NCI-H2227 (cell line): ENCODE measurements at regions not wholly inside any gene's neighbourhood (a gene's known extent, or its start where the extent isn't known, plus 50 kb on each side); places are given as distances from the start of the nearest gene placed in this dataset.
"Not testable (repeated sequence)": the region's sequence is repeated elsewhere in the genome, so short reads cannot be mapped to it uniquely, and the experiment has no call there.

ENCODE experiments used
- DNase-seq: peaks from one replicate; lab custom pipeline; 2025; ENCODE audit not compliant: unreplicated experiment; lab: John Stamatoyannopoulos, UW

DNA sequence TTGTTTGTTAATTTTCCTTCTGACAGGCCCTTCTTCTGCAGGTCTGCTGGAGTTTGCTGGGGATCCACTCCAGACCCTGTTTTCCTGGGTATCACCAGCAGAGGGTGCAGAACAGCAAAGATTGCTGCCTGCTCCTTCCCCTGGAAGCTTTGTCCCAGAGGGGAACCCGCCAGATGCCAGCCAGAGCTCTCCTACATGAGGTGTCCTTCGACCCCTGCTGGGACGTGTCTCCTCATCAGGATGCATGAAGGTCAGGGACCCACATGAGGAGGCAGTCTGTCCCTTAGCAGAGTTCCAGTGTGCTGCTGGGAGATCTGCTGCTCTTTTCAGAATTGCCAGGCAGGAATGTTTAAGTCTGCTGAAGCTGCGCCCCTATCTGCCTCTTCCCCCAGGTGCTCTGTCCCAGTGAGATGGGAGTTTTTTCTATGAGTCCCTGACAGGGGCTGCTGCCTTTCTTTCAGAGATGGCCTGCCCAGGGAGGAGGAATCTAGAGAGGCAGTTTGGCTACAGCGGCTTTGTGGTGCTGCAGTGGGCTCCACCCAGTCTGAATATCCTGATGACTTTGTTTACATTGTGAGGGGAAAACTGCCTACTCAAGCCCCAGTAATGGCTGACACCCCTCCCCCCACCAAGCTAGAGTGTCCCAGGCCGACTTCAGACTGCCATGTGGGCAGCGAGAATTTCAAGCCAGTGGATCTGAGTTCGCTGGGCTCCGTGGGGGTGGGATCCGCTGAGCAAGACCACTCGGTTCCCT, 772.0 kb upstream of the FAM174A start:
- no peak for DNase-seq

DNA sequence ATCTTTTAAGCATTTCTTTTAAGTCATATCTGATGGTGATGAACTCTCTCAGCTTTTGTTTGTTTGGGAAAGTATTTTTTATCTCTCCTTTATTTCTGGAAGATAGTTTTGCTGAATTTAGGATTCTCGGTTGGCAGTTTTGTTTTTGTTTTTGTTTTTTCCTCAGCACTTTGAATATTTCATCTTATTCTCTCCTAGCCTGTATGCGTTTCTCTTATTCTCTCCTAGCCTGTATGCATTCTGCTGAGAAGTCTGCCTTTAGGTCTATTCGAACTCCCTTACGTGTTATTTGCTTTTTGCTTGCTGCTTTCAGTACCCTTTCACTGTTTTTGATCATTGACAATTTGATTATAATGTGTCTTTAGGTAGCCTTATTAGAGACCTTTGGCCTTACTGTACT, 787.8 kb upstream of the FAM174A start:
- DNase-seq = no peak

DNA sequence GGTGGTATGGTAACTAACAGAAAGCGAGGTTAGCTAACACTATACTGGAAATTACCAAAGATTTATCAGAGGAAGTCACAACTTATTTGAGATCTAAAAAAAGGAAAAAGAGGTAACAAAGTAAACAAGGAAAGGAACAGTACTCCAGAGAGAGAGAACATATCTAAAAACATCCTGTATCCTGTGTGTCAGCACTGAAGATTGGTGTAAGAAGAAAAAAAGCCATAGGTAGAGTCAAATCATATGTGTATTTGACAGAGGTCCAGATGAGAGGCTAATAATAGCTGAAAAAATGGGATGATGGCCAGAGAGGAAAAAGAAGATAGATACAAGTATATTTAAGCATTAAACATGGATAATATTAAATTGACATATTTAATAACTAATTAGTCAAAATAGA, 802.0 kb upstream of the FAM174A start:
- DNase-seq = not testable (repeated sequence)

DNA sequence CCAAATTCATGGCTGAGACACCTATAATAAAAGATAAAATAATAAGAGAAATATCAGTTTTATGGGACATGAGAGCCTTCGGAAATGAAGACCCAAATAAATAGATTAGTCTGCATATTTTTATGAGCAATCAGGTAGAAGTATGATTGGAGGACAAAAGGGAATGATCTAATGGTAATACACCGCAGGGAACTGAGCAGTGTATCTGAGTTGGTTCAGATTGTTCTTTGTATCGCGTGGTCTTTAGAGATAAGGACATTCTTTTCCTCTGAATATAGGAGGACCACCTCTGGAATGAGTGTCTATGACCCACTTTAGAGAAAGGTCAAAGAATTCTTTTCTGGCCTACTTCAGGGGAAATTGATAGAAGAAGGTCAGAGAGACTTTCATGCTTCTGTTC, 801.8 kb upstream of the CHD1 start:
- not testable (repeated sequence) for DNase-seq

DNA sequence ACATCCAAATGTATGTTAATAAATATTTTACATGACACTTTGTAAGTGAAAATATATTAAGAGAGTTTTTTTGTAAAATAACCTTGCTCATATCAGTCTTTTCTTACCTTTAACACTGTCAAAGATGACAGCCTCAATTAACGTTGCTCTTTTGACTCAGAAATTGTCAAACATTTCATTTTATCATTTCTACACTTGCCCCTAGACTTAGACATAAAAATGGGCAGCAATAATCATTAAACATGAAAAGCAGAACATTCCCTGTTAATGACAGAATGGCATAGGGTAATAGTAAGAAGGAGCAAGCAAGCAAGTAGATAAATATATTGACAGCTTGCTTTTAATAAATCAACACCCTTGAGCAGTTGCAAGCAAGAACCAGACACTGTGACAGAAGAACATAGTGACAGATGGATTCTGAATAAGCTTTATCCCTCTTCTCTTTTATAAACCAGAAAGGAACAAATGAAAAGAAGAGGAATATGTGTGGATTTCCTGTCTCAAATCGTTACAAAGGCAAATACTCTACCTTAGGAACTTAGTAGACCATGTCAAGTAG, 796.0 kb upstream of the CHD1 start:
- no peak for DNase-seq

DNA sequence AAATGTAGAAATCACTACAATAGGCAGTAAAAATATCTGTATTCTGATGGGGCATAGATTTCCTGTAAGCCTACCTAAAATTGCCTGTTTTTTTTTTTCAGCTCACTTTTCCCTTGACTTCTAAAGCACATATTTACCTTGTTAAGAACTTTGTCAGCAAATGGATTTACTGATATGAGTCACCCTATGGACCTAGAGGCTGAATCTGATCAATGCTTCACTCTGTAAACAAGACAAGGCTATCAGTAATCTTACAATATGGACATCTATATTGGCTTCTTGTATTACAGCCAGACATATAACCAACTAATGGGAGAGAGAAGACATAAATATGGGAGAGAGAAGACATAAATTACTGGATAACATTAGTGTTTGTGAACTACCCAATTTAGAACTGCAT, 792.7 kb upstream of the CHD1 start:
- no peak for DNase-seq

DNA sequence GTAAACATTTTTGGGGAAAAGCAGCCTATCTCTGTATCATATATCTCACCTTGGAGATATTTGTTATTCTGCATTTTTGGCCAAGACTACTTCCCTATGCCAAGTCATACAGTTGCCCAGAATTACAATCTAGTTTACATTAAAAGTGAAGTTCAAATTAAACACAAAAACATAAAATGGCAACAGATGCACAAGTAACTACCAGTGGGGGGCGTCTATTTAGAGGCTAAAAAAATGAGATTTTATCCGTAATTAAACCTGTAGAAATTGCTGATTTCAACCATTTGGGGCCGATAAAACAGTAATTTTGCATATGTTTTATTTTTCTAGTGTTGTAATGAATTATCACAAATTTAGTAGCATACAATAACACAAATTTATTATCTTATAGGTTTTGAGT, 787.1 kb upstream of the CHD1 start:
- DNase-seq = no peak

DNA sequence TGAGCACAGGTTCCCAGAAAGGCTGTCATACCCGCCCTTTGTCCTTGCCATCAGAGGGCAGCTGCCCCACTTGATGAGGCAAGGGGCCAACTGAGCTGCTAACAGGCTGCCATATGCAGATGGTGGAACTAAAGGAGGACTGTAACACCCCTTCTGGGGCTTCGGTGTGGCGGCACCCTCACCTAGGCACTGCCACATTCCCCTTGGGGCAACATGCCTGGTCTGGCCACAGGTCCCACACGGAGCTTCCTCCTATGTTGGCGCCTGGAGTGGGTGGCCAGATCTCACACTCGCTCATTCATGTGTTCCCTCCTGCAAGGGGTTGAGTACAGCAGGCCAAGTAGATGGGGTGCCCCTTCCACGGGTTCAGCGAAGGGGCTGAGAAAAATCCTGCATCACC, 777.4 kb upstream of the CHD1 start:
- DNase-seq = no peak

DNA sequence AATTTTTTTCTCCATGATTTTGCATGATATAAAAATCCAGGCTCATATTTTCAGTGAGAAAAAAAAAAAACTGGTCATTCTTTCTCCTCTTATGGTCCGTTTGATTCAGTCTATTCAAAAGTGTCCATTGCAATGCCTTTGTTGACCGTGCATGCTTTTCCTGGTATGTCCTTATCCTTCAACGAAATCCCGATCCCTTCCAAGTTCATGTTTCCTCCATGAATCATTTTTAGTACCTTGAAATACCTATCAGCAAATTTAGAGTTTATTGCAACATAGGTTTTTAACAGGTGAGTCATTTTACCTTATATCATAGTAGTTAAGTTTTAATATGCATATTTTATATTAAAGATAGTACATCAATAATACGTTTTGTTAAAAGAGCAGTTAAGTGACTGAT, 773.8 kb upstream of the CHD1 start:
- DNase-seq = no peak

DNA sequence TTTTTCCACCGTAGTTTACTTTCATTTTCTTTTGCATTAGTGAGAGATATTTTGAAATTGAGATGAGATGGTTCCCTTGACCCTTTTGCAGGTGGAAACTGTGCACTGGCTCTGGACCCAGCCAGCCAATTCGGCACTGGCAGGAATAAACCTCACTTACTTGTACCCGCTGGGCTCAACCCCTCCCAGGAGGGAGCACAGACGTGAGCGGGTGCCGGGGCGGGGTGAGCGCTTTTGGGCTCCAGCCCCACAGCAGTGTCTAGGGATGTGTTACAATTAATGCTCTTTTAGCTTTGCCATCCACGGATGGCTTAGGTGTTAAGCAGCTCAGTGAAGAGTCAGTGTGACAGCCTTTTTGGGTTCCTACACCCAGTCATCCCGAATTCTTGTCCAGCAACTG, 766.1 kb upstream of the CHD1 start:
- DNase-seq = no peak

DNA sequence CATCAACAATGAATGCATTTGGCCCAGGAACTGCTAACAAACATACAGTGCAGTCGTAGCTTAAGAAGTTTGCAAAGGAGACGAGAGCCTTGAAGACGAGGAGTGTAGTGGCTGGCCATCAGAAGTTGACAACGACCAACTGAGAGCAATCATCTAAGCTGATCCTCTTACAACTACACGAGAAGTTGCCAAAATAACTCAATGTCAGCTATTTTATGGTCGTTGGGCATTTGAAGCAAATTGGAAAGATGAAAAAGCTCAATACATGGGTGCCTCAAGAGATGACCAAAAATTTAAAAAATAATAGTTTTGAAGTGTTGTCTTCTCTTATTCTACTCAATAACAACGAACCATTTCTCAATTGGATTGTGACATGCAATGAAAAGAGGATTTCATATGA, 757.7 kb upstream of the CHD1 start:
- DNase-seq = no peak

DNA sequence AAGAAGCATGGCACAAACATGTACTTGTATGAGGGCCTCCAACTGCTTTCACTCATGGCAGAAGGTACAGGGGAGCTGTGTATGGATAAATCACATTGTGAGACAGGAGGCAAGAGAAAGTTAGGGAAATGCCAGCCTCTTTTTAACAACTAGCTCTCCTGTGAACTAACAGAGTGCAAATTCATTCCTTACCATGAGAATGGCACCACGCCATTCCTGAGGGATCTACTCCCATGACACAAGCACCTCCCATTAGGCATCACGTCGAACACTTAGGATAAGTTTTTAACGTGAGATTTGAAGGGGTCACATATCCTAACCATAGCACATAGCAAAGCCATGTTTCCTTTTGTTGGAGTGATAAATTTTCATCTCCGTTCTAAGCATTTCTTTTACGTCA, 747.2 kb upstream of the CHD1 start:
- no peak for DNase-seq

DNA sequence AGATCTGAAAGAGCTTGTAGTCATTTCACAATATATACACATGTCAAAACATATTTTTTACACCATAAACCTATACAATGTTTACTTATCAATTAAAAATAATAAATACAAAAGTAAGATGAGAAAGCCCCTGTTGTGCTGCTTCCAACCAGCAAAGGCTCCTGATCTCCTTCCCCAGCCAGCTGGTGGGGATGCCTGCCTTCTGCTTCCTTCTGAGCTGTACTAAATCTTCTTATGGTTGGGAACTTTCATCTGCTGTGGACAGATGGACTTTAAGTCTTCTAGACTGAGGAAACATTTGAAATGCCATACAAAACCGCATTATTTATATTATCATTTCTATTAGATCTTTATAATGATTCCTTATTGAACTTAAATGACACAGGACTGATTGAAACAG, 745.3 kb upstream of the CHD1 start:
- no peak for DNase-seq

DNA sequence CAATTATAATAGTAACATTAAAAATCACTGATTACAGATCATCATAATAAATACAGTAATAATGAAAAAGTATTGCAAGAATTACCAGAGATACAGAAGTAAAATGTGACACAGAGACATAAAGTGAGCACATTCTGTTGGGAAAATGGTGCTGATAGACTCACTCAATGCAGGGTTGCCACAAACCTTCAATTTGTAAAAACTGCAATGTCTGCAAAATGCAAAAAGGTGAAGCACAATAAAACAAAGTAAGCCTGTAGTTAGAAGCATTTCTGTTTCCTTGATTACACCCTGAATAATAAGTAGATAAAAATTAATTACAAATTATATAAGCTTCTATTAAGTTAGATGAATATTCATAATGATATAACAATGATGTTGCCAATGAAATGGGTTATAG, 736.2 kb upstream of the CHD1 start:
- no peak for DNase-seq

DNA sequence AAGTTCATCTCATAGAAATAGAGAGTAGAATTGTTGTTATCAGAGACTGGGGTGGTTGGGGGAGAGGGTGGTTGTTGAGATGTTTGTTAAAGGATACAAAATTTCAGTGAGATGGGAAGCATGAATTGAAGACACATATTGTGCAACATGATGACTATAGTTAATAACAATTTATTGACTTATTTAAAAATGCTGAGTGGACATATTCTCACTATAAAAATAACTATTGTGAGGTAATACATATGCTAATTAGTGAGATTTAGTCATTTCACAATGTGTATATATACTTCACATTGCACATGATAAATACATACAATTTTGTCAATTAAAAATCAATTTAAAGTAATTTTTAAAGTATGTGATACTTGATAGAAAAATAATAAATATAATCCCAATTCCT, 722.5 kb upstream of the CHD1 start:
- DNase-seq = no peak

DNA sequence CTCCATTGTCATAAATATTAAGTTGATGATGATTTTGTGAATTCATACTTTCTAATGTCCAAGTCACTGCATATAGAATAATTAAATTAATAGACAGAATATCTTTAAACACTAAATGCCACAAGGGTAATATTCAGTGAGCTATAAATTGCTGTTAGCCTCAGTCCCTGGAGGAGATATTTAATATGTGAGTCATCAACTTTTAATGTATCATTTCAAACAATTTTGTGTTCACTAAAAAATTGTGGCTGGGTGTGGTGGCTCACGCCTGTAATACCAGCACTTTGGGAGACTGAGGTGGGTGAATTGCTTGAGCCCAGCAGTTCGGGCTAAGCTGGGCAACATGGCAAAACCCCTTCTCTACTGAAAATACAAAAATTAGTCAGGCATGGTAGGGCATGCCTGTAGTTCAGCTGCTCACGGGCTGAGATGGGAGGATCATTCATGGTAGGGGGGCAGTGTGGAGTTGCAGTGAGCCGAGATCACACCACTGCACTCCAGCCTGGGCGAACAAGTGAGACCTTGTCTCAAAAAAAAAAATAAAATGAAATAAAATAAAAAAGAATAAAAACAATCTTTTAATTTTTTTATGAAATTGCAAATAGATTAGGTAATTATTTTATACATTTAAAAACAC, 717.3 kb upstream of the CHD1 start:
- DNase-seq = no peak

DNA sequence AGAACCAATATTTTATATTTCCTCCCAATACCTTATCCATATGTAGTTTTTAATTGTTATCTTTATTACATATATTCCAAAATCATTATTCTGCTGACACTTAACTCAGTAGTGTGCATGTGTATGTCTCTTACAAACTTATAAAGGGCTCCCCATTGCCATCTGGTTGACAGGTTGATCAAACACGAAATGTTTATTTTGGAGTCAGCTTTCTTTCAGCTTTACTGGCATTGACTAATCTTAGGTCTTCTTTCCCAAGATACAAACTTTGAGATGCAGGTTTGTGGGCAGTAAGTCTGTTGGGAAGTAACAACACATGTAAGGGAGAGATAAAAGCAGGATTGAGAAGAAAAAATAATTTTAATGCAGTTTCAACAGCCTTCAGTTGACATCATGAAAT, 716.0 kb upstream of the CHD1 start:
- DNase-seq = no peak

DNA sequence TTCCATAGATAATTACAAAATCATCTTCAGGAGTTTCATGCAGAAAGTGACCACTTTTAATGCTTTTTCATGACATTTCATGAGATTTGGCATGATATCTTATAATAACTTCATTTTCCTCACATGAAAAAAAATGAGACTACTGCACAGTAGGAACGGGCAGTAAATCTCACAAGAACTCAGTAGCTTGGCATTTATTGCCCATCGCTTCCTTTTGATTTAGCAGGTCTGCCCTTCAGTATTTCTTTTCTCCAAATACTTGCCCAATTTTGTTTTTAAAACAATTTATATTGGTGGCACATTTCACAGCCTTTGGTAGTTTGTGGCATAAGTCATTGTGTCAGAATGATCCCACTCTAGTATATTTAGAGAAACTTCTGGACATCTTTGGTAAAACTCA, 711.8 kb upstream of the CHD1 start:
- DNase-seq = no peak

DNA sequence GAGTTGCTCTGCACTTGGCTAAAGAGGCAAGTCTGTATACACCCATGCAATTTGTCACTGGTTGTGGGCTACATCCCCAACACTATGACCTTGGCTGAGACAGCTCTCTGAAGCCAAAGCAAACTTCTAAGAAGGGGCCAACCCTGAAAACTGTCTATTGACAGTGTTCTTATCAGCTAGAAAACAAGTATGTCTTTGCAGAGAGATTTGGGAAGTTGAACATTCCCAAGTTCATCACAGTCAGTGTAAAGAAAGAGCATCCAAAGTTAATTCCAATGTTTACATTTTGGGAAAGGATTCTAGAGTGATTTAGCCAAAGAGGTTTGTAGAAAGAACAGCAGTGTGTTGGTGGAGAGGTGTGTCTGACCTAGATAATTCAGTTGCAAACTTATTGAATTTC, 711.1 kb upstream of the CHD1 start:
- DNase-seq = no peak

DNA sequence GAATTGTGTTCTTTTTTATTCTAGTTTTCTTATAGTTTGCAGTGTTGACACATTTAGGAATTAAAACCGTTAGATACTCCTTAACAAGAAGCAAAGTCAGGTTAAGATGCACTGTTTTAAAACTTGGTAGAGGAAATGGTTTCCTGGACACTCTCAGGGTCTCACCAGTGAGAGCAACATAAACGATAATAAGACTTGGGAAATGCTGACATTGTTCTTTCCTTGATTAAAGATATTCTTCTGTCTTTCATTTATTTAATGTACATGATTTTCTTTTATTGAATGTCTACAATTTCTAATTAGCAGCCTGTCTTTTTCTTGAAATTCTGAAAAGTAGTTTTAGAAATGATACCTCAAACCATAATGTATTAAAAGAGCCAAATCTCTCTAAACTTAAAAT, 707.9 kb upstream of the CHD1 start:
- no peak for DNase-seq

DNA sequence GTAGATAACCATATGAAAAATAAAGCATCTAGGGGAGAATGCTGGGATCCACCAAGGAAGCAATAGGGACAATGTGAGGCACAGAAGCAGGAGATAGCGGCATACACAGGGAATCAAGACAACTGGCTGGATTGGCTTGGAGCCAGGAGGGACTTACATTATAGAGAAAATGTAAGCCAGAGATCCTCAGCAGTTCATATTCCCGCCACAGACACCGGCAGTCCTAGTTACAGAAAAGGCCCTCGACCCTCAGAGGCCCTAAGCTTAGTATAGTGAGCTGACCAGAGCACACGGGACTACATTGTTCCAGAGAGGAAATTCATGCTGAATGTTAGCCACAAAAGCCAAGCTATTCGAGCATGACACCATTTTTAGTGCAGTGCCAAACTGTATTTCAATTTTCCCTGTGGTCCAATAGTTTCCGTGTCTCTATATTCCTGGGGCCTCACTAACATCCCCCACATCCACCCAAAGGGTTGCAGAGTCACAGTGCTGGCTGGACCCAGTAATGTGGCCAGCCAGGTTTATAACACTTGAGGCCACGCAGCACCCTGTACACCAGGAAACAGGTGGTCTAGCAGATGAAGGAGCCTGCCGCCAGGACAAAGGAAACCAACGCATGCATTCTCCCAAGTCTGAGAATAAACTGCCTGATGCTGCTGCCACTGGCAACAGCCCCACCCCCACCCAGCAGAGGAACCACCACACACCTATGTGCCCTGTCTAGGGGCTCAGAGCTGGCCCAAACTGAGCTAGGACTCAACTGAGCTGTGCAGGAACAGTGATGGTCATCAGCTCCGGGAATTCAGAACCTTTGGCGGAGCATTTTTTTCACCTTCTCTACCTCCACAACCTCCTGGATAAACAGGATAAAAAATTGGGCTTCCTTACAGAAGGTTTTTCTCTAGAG, 693.2 kb upstream of the CHD1 start:
- DNase-seq = no peak

DNA sequence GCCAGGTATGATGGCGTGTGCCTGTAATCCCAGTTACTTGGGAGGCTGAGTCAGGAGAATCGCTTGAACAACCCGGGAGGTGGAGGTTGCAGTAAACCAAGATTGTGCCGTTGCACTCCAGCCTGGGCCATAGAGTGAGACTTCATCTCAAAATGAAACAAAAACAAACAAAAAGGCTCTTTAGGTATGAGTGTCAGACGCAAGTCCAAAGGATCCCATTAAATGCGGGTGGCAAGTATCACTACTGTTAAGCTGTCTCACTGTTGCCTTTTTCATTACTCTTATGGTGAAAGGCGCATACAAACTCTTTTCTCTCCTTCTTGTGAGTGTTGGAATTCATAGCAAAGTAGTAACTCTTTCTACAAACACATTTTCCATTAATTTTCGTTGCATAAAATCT, 688.5 kb upstream of the CHD1 start:
- DNase-seq = no peak
